ENCODE measurements at regions not wholly inside any gene's neighbourhood (a gene's known extent, or its start where the extent isn't known, plus 50 kb on each side); places are given as distances from the start of the nearest gene placed in this dataset.
"Not testable (repeated sequence)": the region's sequence is repeated elsewhere in the genome, so short reads cannot be mapped to it uniquely, and the experiment has no call there.

DNA sequence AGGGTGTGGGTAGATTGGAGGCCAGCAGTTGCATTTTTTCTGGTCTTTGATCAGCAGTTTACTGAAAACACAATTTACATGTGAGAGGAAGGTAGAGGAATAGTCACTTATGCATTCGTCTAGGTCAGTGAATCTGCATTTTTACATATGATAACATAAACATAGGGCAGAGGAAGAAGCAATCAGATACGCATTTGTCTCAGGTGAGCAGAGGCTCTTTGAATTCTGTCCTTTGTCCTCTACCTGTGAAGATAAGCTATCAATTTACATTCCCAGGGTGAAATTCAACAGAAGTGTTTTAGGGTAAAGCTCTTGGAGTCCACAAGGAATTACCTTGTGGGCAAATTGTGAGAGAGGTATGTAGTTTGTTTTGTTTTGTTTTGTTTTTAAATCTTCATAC, 306.5 kb downstream of the MAGEB5 start:
- H3K36me3 ChIP-seq: no peaks in the 10 kb centered on the region
- no peak overlapping the region for H3K27ac ChIP-seq
- TF ChIP-seq, protein P1, sequence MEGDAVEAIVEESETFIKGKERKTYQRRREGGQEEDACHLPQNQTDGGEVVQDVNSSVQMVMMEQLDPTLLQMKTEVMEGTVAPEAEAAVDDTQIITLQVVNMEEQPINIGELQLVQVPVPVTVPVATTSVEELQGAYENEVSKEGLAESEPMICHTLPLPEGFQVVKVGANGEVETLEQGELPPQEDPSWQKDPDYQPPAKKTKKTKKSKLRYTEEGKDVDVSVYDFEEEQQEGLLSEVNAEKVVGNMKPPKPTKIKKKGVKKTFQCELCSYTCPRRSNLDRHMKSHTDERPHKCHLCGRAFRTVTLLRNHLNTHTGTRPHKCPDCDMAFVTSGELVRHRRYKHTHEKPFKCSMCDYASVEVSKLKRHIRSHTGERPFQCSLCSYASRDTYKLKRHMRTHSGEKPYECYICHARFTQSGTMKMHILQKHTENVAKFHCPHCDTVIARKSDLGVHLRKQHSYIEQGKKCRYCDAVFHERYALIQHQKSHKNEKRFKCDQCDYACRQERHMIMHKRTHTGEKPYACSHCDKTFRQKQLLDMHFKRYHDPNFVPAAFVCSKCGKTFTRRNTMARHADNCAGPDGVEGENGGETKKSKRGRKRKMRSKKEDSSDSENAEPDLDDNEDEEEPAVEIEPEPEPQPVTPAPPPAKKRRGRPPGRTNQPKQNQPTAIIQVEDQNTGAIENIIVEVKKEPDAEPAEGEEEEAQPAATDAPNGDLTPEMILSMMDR (IDR thresholded peaks at IDR 0.05): no peak
- TF ChIP-seq POLR2A (IDR thresholded peaks at IDR 0.05) (no peak), POLR2AphosphoS5 (IDR thresholded peaks at IDR 0.05) (no peak)
- H3K9me3 ChIP-seq: peaks cover 0 to 2% of the 10 kb centered on the region in 2 donors
- no peaks in the 10 kb centered on the region for H3K4me1 ChIP-seq
- DNase-seq (ENCODE audit: low spot score in 2 of 2): no peak
- no peaks in the 10 kb centered on the region for H3K27me3 ChIP-seq
- H3K4me3 ChIP-seq: no peak overlapping the region
- intact Hi-C loops (cut with DNase I; ENCODE audit: low total_unique reads): no loop called here

DNA sequence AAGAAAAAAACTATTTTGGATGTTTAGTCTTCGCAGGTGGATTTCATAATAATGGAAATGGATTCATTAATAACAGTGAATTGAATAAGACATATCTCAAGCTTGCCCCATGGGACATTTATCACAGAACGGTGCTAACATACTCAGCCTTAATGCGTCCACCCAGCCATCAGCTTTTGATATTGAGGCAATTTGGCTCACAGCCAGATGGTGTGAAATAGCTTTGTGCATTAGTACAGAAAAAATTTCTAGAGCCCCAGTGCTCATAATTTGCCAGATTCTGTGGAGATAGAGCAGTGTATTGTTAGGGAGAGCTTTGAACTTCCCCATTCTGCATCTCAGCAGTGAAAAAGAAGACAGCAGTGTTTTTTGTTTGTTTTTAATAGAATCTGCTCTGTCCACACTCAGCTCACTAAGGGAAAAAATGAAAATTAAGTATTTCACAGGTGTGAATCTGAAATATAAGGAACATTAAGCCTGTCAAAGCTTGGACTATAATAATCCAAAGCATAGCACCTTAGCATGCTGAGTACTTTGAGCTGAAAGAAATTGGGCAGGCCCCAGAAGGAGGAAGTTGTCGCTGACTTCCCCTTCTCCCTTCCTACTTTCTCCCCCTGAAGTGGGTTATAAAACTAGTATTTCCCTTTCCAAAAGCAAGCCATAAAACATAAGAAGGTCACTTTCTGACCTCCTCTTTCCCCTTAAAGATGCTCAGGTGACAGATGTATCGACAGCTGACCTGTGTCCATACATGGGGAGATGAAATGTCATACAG, 295.8 kb downstream of the MAGEB5 start:
- no peak overlapping the region for H3K4me3 ChIP-seq
- H3K36me3 ChIP-seq: no peaks in the 10 kb centered on the region
- TF ChIP-seq, protein P1 (IDR thresholded peaks at IDR 0.05): no peak
- TF ChIP-seq POLR2AphosphoS5 (IDR thresholded peaks at IDR 0.05): no peak
- no peak for DNase-seq (ENCODE audit: low spot score in 2 of 2)
- H3K9me3 ChIP-seq: no peaks in the 10 kb centered on the region
- intact Hi-C loops (cut with DNase I; ENCODE audit: low total_unique reads): no loop called here
- H3K4me1 ChIP-seq: no peaks in the 10 kb centered on the region
- H3K27me3 ChIP-seq: no peaks in the 10 kb centered on the region
- H3K27ac ChIP-seq: no peak overlapping the region

DNA sequence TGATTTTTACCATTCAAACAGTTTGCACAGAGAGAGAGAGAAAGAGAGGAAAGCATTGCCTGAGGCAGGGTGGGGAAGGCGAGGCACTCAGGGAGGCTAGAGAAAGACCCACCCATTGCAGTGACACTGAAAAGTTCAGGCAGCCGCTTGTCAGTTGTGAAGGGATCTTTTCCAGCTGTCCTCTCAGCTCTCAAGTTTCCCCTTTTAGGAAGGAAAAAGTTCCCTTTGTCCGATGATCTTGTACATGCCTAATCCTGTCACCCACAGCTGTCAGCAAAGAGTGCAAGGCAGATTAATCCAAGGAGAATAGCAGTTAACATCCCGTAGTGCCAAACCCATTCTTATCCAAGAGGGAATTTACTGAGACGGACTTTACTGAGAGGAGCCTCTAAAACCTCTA, 255.0 kb downstream of the MAGEB5 start:
- Histone ChIP-seq H3K36me3 (no peaks in the 10 kb centered on the region), H3K4me1 (no peaks in the 10 kb centered on the region), H3K4me3 (no peak overlapping the region), H3K27ac (no peak overlapping the region), H3K27me3 (no peaks in the 10 kb centered on the region), H3K9me3 (peaks cover 0 to 12% of the 10 kb centered on the region in 2 donors)
- DNase-seq (ENCODE audit: low spot score in 2 of 2): no peak
- TF ChIP-seq POLR2AphosphoS5 (IDR thresholded peaks at IDR 0.05): no peak
- TF ChIP-seq POLR2A (IDR thresholded peaks at IDR 0.05): no peak
- TF ChIP-seq, protein P1 (IDR thresholded peaks at IDR 0.05): no peak
- intact Hi-C loops (cut with DNase I; ENCODE audit: low total_unique reads): no loop called here

DNA sequence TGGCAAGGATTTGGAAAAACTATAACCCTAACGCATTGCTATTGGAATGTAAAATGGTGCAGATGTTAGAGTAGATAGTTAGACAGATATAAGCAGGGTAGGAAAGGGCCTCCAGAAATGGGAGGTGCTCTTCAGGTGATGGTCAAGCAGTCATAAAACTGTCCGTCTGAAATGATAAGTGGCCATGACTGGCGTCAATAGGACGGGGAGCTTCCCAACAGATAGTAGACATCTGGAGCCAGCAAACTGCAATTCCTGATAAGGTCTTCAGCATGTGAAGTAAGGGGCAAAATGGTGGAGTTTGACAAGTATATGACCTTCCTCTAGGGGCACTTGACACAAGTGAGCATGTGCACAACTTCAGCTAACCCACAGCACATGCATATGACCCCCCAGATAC, 250.4 kb downstream of the MAGEB5 start:
- intact Hi-C loops (cut with DNase I; ENCODE audit: low total_unique reads): no loop called here
- H3K27me3 ChIP-seq: no peaks in the 10 kb centered on the region
- H3K9me3 ChIP-seq: peaks cover 0 to 12% of the 10 kb centered on the region in 2 donors
- no peaks in the 10 kb centered on the region for H3K4me1 ChIP-seq
- no peaks in the 10 kb centered on the region for H3K36me3 ChIP-seq
- no peak for DNase-seq (ENCODE audit: low spot score in 2 of 2)
- TF ChIP-seq, protein P1 (IDR thresholded peaks at IDR 0.05): no peak
- TF ChIP-seq POLR2AphosphoS5 (IDR thresholded peaks at IDR 0.05): no peak
- no peak for TF ChIP-seq POLR2A (IDR thresholded peaks at IDR 0.05)
- H3K4me3 ChIP-seq: no peak overlapping the region
- no peak overlapping the region for H3K27ac ChIP-seq

DNA sequence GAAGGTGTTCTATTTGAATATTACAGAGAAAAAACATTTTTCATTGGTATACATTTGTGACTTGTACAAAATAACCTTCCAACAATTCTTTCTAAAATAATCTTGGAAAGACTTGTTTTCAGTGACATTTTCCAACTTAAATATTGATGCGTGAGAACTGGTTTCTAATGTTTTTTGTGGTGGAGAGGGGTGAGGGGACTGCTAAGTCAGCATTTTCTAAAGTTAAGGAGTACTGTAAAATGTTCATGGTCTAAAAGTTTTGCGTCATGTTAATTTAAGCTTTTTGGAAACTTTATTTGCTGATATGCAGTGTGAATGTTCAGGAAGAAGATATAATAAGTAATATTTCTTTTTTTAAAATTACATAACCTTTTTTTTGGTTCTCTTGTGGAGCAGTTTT, 229.3 kb downstream of the MAGEB5 start:
- Histone ChIP-seq H3K9me3 (no peaks in the 10 kb centered on the region), H3K4me1 (no peaks in the 10 kb centered on the region), H3K4me3 (no peak overlapping the region), H3K27ac (no peak overlapping the region), H3K27me3 (peaks cover 0 to 13% of the 10 kb centered on the region in 2 donors), H3K36me3 (no peaks in the 10 kb centered on the region)
- DNase-seq (ENCODE audit: low spot score in 2 of 2): no peak
- TF ChIP-seq POLR2AphosphoS5 (IDR thresholded peaks at IDR 0.05): no peak
- TF ChIP-seq, protein P1 (IDR thresholded peaks at IDR 0.05): no peak
- intact Hi-C loops (cut with DNase I; ENCODE audit: low total_unique reads): no loop called here

DNA sequence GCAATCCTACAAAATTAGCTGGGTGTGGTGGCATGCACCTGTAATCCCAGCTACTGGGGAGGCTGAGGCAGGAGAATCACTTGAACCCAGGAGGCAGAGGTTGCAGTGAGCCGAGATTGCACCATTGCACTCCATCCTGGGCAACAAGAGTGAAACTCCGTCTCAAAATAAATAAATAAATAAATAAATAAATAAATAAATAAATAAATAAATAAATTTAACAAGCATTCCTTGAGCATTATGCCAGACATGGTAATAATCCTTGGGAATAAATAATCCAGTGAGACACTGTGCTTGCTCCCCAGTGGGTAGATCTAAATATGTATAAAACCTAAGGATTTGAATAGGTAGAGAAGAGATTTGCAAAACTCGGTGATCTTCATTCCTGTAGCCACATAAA, 228.4 kb downstream of the MAGEB5 start:
- intact Hi-C loops (cut with DNase I; ENCODE audit: low total_unique reads): not testable (repeated sequence)
- H3K27me3 ChIP-seq: peaks cover 0 to 13% of the 10 kb centered on the region in 2 donors

More for the DNA sequence above, 228.4 kb downstream of the MAGEB5 start:
- H3K4me1 ChIP-seq; H3K4me3 ChIP-seq; H3K9me3 ChIP-seq; H3K36me3 ChIP-seq; DNase-seq (ENCODE audit: low spot score in 2 of 2); H3K27ac ChIP-seq: not testable (repeated sequence)
